IMR-90 (cell line): ENCODE measurements at regions not wholly inside any gene's neighbourhood (a gene's known extent, or its start where the extent isn't known, plus 50 kb on each side); places are given as distances from the start of the nearest gene placed in this dataset.

Experiments used
- ATAC-seq: fragments of 200-7000 bp; cut with Tn5 transposase; 2 replicates; pipeline ENCODE4 v1.9.1; 2020; ENCODE audit warnings: low read depth, mild to moderate bottlenecking, moderate library complexity
- BruUV-seq: library from RNA; stranded (reverse); fragments of 400-500 nt; replicated peaks from 2 replicates; lab custom pipeline; 2021; lab: Mats Ljungman, UMichigan
- CTCF ChIA-PET: fragments of 300-600 bp; formaldehyde crosslinking; extraction: SDS; loops from one replicate; lab custom pipeline; 2021; ENCODE audit warnings: antibody characterized with exemption; lab: Yijun Ruan, JAX
- POLR2A ChIA-PET: fragments of 300-600 bp; sonication (Branson Sonifier 250); formaldehyde crosslinking; loops from one replicate; lab custom pipeline; 2022; ENCODE audit warnings: antibody characterized with exemption; ENCODE audit not compliant: unreplicated experiment; lab: Charles Lee
- DNase-seq: peaks from one replicate; pipeline ENCODE4 v3.0.0; 2013
- H2AFZ ChIP-seq: replicated peaks from 2 replicates; pipeline ENCODE3; 2013; ENCODE audit warnings: low read length, mild to moderate bottlenecking; ENCODE audit not compliant: poor library complexity
- H2AK5ac ChIP-seq: 2 replicates; pipeline ENCODE4 v1.6.1; 2013; ENCODE audit warnings: low read depth, low read length, inconsistent platforms
- H2AK9ac ChIP-seq: replicated peaks from 2 replicates; pipeline ENCODE3; 2013; ENCODE audit warnings: mild to moderate bottlenecking, low read depth, low read length, moderate library complexity; ENCODE audit not compliant: poor library complexity
- H2BK120ac ChIP-seq: 2 replicates; pipeline ENCODE4 v1.6.1; 2013; ENCODE audit warnings: low read depth, low read length, inconsistent platforms
- H2BK15ac ChIP-seq: 3 replicates; pipeline ENCODE4 v1.6.1; 2013; ENCODE audit warnings: low read depth, low read length, inconsistent platforms
- H2BK20ac ChIP-seq: 2 replicates; pipeline ENCODE4 v1.6.1; 2013; ENCODE audit warnings: low read depth, mild to moderate bottlenecking, inconsistent platforms, low read length, moderate library complexity
- H2BK5ac ChIP-seq: 2 replicates; pipeline ENCODE4 v1.6.1; 2013; ENCODE audit warnings: mild to moderate bottlenecking, low read depth, low read length, inconsistent platforms; ENCODE audit not compliant: poor library complexity, severe bottlenecking
- H3K14ac ChIP-seq: replicated peaks from 2 replicates; pipeline ENCODE4 v1.6.1; 2013; ENCODE audit warnings: low read depth, low read length, inconsistent platforms
- H3K18ac ChIP-seq: 2 replicates; pipeline ENCODE4 v1.6.1; 2013; ENCODE audit warnings: low read depth, low read length, control low read depth
- H3K23ac ChIP-seq: 2 replicates; pipeline ENCODE4 v1.6.1; 2013; ENCODE audit warnings: low read depth, low read length, inconsistent platforms
- H3K27ac ChIP-seq: 2 replicates; pipeline ENCODE4 v1.5.1; 2013; ENCODE audit warnings: mild to moderate bottlenecking, control low read depth, low read length; ENCODE audit not compliant: insufficient read depth
- H3K27me3 ChIP-seq: 2 replicates; pipeline ENCODE4 v1.6.1; 2013; ENCODE audit warnings: low read length; ENCODE audit not compliant: control insufficient read depth, insufficient read depth
- H3K36me3 ChIP-seq: 2 replicates; pipeline ENCODE4 v1.6.1; 2013; ENCODE audit warnings: low read length, mixed read lengths; ENCODE audit not compliant: control insufficient read depth, insufficient read depth
- H3K4ac ChIP-seq: 2 replicates; pipeline ENCODE4 v1.6.1; 2013; ENCODE audit warnings: low read depth, low read length, inconsistent platforms
- H3K4me1 ChIP-seq: 2 replicates; pipeline ENCODE4 v1.6.1; 2013; ENCODE audit warnings: low read length, mixed read lengths; ENCODE audit not compliant: control insufficient read depth, insufficient read depth
- H3K4me2 ChIP-seq: 2 replicates; pipeline ENCODE4 v1.6.1; 2013; ENCODE audit warnings: low read depth, mild to moderate bottlenecking, control low read depth, low read length, moderate library complexity
- H3K4me3 ChIP-seq: 2 replicates; pipeline ENCODE4 v1.5.1; 2013; ENCODE audit warnings: low read depth, mild to moderate bottlenecking, control low read depth, low read length, moderate library complexity; ENCODE audit not compliant: insufficient read depth
- H3K56ac ChIP-seq: 2 replicates; pipeline ENCODE4 v1.6.1; 2013; ENCODE audit warnings: low read length, inconsistent platforms; ENCODE audit not compliant: insufficient read depth; ENCODE audit errors: extremely low read depth
- H3K79me1 ChIP-seq, 2 experiments: 2 replicates each; pipeline ENCODE4 v1.6.1; 2013; ENCODE audit warnings: low read length in 2 of 2, inconsistent platforms in 1 of 2, low read depth in 1 of 2
- H3K9ac ChIP-seq: 2 replicates; pipeline ENCODE4 v1.6.1; 2013; ENCODE audit warnings: low read depth, low read length, control low read depth
- H3K9me1 ChIP-seq: 2 replicates; pipeline ENCODE4 v1.6.1; 2013; ENCODE audit warnings: low read length, inconsistent platforms; ENCODE audit not compliant: insufficient read depth
- H3K9me3 ChIP-seq: 2 replicates; pipeline ENCODE4 v1.6.1; 2013; ENCODE audit warnings: low read length; ENCODE audit not compliant: control insufficient read depth, insufficient read depth
- H4K20me1 ChIP-seq: 2 replicates; pipeline ENCODE4 v1.6.1; 2013; ENCODE audit warnings: low read length, inconsistent platforms; ENCODE audit not compliant: insufficient read depth
- H4K5ac ChIP-seq: 2 replicates; pipeline ENCODE4 v1.6.1; 2013; ENCODE audit warnings: mild to moderate bottlenecking, low read depth, low read length, control low read depth
- H4K8ac ChIP-seq, 2 experiments: 2 replicates each; pipeline ENCODE4 v1.6.1; 2013; ENCODE audit warnings: low read depth in 2 of 2, low read length in 2 of 2, control low read depth in 1 of 2, inconsistent platforms in 1 of 2
- H4K91ac ChIP-seq: 2 replicates; pipeline ENCODE4 v1.6.1; 2013; ENCODE audit warnings: low read depth, low read length, inconsistent platforms; ENCODE audit not compliant: insufficient read depth
- ELK1 ChIP-seq: fragments of 150-350 bp; IDR thresholded peaks from 2 replicates; pipeline ENCODE4 v1.6.1; 2016; ENCODE audit warnings: low read depth, mild to moderate bottlenecking, low read length, moderate library complexity, borderline replicate concordance
- FOS ChIP-seq: fragments of 150-350 bp; IDR thresholded peaks from 2 replicates; pipeline ENCODE4 v1.6.1; 2016; ENCODE audit warnings: low read depth, low read length
- MAZ ChIP-seq: IDR thresholded peaks from 2 replicates; pipeline ENCODE4 v1.6.1; 2012; ENCODE audit warnings: low read depth, mild to moderate bottlenecking, low read length, improper control_type of control experiment, moderate library complexity, borderline replicate concordance
- NFE2L2 ChIP-seq: fragments of 150-350 bp; IDR thresholded peaks from 2 replicates; pipeline ENCODE4 v1.6.1; 2016; ENCODE audit warnings: low read depth, mild to moderate bottlenecking, low read length
- POLR2A ChIP-seq: IDR thresholded peaks from 2 replicates; pipeline ENCODE4 v1.6.1; 2012; ENCODE audit warnings: mild to moderate bottlenecking, low read depth, low read length
- SMC3 ChIP-seq: fragments of 150-350 bp; IDR thresholded peaks from 2 replicates; pipeline ENCODE4 v1.6.1; 2016; ENCODE audit warnings: low read depth, mild to moderate bottlenecking, antibody characterized with exemption, low read length, moderate library complexity
- USF2 ChIP-seq: fragments of 150-350 bp; IDR thresholded peaks from 2 replicates; pipeline ENCODE4 v1.6.1; 2017; ENCODE audit warnings: mild to moderate bottlenecking, antibody characterized with exemption, low read length, low read depth
- WGBS, 2 experiments: methylation state at CpG; one replicate each; pipeline versions ENCODE4 v1.1.5 to v1.1.7; 2013; ENCODE audit warnings: missing lambda C conversion rate in 2 of 2; ENCODE audit not compliant: insufficient read length in 1 of 2; ENCODE audit errors: extremely low coverage in 2 of 2; 5-methylcytosine and 5-hydroxymethylcytosine counted together
- dilution Hi-C: fragments of 300-500 bp; cut with HindIII; formaldehyde crosslinking; loops from one replicate; pipeline ENCODE4 v1.14.3; 2018; ENCODE audit warnings: low sequenced_read_pairs; ENCODE audit not compliant: unreplicated experiment
- in situ Hi-C: fragments of 300-500 bp; cut with MboI; formaldehyde crosslinking; loops from 3 replicates; pipeline ENCODE4 v1.14.3; 2019; ENCODE audit warnings: low sequenced_read_pairs, inconsistent platforms, mixed read lengths
- intact Hi-C: fragments of 100-400 bp; cut with micrococcal nuclease; formaldehyde crosslinking; loops from 2 replicates; pipeline ENCODE4 v1.10.0; 2022

- H3K27me3 ChIP-seq = peaks cover 15% of the 10 kb centered on the region
- H2BK120ac ChIP-seq = no peak overlapping the region
- no peak overlapping the region for H3K23ac ChIP-seq
- H3K9me1 ChIP-seq = no peaks in the 10 kb centered on the region
- no peak overlapping the region for H2BK5ac ChIP-seq
- ATAC-seq (no peak), DNase-seq (no peak)
- H2AFZ ChIP-seq = no peak overlapping the region
- BruUV-seq = no TSS peak
- in situ Hi-C loops = no loop called here
- no peak overlapping the region for H4K8ac ChIP-seq
- no peak overlapping the region for H4K91ac ChIP-seq
- no peak for TF ChIP-seq SMC3
- no peak for TF ChIP-seq ELK1
- TF ChIP-seq USF2 = no peak
- TF ChIP-seq MAZ = no peak
- no peak for TF ChIP-seq FOS
- TF ChIP-seq NFE2L2 = no peak
- TF ChIP-seq POLR2A = no peak
- H3K4ac ChIP-seq = no peak overlapping the region
- dilution Hi-C loops = no loop called here
- no peak overlapping the region for H2AK5ac ChIP-seq
- POLR2A ChIA-PET = no interaction called here
- H3K56ac ChIP-seq = no peak overlapping the region
- H3K4me2 ChIP-seq = no peak overlapping the region
- CTCF ChIA-PET = no interaction called here
- peaks cover 4% of the 10 kb centered on the region; the same call in 1 of the 2 replicates for H3K4me1 ChIP-seq
- no peak overlapping the region for H4K5ac ChIP-seq
- no peaks in the 10 kb centered on the region for H3K9me3 ChIP-seq
- no peaks in the 10 kb centered on the region for H3K36me3 ChIP-seq
- intact Hi-C loops = no loop called here
- no peak overlapping the region for H3K4me3 ChIP-seq
- no peak overlapping the region for H3K14ac ChIP-seq
- H3K18ac ChIP-seq = no peak overlapping the region
- H4K20me1 ChIP-seq = no peaks in the 10 kb centered on the region
- H3K9ac ChIP-seq = no peak overlapping the region
- H3K79me1 ChIP-seq = no peaks in the 10 kb centered on the region
- no peak overlapping the region for H2AK9ac ChIP-seq
- no peak overlapping the region for H3K27ac ChIP-seq
- 70% methylated on average over 2 of the region's 14 CpGs; no CpG with 5 or more reads in 1 of the 2 experiments for WGBS, 2 experiments
- no peak overlapping the region for H2BK15ac ChIP-seq
- H2BK20ac ChIP-seq = no peak overlapping the region
These were observed 103.8 kb upstream of the PARD3 start for GRCh38 chr10:34918776-34919315.
